Adipocyte (in vitro differentiated cells): ENCODE measurements at regions not wholly inside any gene's neighbourhood (a gene's known extent, or its start where the extent isn't known, plus 50 kb on each side); places are given as distances from the start of the nearest gene placed in this dataset.
A peak's percentile ranks its signal among the peaks of the same experiment; 100 is the strongest.

Experiments used
- DNase-seq: peaks from one replicate; pipeline ENCODE4 v3.0.0-alpha.2; 2015; ENCODE audit warnings: low read depth
- H3K27me3 ChIP-seq: replicated peaks from 2 replicates; pipeline ENCODE4 v1.7.0; 2013; ENCODE audit warnings: mild to moderate bottlenecking, low read length, moderate library complexity; ENCODE audit not compliant: control insufficient read depth, insufficient read depth
- H3K36me3 ChIP-seq: 2 replicates; pipeline ENCODE4 v1.7.0; 2013; ENCODE audit warnings: low read length, mild to moderate bottlenecking, moderate library complexity; ENCODE audit not compliant: control insufficient read depth, insufficient read depth, severe bottlenecking
- H3K4me1 ChIP-seq: 2 replicates; pipeline ENCODE4 v1.7.0; 2013; ENCODE audit warnings: mild to moderate bottlenecking, low read length, moderate library complexity; ENCODE audit not compliant: control insufficient read depth, insufficient read depth
- H3K4me3 ChIP-seq: 2 replicates; pipeline ENCODE4 v1.7.0; 2013; ENCODE audit warnings: mild to moderate bottlenecking, low read length, moderate library complexity
- H3K9ac ChIP-seq: 2 replicates; pipeline ENCODE4 v1.7.0; 2013; ENCODE audit warnings: mild to moderate bottlenecking, low read length, moderate library complexity
- H3K9me3 ChIP-seq: 2 replicates; pipeline ENCODE4 v1.7.0; 2013; ENCODE audit warnings: mild to moderate bottlenecking, low read length, moderate library complexity; ENCODE audit not compliant: control insufficient read depth

DNA sequence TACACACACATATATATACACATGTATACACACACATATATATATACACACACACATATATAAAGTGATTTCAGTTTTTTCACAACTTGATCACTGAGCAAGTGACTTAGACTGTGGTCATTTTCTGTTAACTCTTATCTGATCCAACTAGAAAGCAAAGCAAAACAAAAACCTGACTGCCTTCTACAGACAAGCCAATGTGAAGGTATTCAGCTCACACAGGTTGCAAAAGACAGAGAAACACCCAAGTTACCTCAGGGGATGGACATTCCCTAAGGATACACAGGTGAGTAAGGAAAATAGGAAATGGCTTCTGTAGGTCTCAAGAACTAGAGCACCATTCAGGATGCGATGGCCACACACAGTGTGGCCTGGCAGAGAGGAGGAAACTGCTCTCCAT is 58.4 kb upstream of the IER3 start:
- no peak overlapping the region for H3K4me3 ChIP-seq
- H3K36me3 ChIP-seq: no peaks in the 10 kb centered on the region
- H3K9ac ChIP-seq: no peak overlapping the region
- DNase-seq: no peak
- H3K27me3 ChIP-seq: no peaks in the 10 kb centered on the region
- H3K9me3 ChIP-seq: no peaks in the 10 kb centered on the region
- H3K4me1 ChIP-seq: peaks cover 5% of the 10 kb centered on the region

DNA sequence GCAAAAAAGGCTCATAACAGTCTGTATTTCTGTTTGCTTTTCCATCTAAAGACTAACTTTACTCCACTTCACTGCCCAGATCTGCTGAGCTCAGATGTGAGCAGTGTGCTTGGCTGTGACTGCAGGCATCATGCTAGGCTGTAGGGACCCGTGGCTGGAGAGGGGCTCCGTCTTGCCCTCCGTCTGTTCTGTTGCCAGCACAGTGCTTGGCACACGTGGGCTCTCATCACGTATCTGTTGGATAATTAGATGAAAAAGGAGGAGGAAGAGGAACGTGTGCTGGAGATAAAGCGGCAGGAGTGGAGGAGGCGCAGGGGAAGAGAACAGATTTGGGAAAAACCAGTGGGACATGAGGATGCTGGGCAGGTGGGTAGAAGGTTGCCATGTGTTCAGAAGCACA is 57.6 kb upstream of the IER3 start:
- Histone ChIP-seq H3K36me3 (no peaks in the 10 kb centered on the region), H3K27me3 (no peaks in the 10 kb centered on the region), H3K9ac (no peak overlapping the region), H3K9me3 (no peaks in the 10 kb centered on the region), H3K4me3 (no peak overlapping the region), H3K4me1 (peaks cover 5% of the 10 kb centered on the region)
- no peak for DNase-seq

DNA sequence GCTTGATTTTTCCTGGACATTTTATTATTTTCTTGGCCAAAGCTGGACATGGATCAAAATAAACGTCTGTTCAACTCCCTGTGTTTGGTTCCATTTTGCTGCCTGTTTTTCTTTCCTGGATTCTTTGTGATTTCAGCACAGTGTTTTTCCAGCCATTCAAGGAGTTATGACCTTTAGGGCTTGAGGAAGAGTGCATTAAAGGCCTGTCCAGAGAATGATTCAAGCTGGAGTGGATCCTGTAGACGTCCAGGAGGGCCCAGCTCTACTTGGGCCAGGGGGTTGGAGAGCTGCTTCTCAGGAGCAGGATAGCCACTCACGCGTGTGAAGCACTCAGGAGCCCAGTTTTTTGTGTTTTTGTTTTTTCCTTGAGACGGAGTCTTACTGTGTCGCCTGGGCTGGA is 56.5 kb upstream of the IER3 start:
- Histone ChIP-seq H3K27me3 (no peaks in the 10 kb centered on the region), H3K9me3 (no peaks in the 10 kb centered on the region), H3K4me3 (no peak overlapping the region), H3K4me1 (peaks cover 5% of the 10 kb centered on the region), H3K9ac (no peak overlapping the region), H3K36me3 (no peaks in the 10 kb centered on the region)
- peak; percentile 9 for DNase-seq

DNA sequence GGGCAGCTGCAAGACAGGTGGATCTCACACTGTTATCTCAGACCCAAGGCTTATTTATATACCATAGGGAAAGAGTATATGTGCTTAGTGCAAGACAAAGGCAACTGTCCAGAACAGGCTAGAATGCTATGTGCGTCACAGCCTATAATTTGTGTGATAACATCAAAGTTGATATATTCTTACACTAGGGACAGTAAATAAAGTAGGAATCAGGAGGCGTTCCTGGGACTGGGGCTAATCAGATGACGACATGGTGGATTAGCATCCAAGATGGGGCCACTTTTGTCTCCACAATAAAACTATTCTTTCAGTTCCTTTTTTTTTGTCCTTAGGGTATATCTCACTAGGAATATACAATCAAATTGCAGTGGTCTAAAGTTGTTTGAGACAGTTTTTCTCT is 54.9 kb upstream of the IER3 start:
- H3K4me1 ChIP-seq: peaks cover 5% of the 10 kb centered on the region
- no peaks in the 10 kb centered on the region for H3K36me3 ChIP-seq
- no peak overlapping the region for H3K9ac ChIP-seq
- no peak for DNase-seq
- H3K4me3 ChIP-seq: no peak overlapping the region
- H3K9me3 ChIP-seq: no peaks in the 10 kb centered on the region
- H3K27me3 ChIP-seq: no peaks in the 10 kb centered on the region

DNA sequence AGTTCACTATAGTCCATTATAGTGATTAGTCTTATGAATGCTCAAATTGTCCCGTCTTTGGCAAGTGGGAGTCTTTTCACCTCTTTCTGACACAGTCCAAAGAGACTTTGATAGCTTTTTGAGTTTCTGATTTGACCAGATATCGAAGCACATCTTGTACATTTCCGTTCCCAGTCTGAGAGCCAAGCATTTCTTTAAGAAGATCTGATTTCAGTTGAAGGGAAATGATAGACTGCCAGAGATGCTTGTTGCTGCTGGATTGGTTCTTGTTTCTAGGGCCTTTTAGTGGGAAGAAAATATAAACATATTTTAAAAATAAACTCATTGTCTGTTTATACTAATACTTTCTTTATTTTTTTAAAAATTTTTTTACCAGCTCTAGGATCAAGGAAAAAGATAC is 54.1 kb upstream of the IER3 start:
- H3K4me1 ChIP-seq: peaks cover 10% of the 10 kb centered on the region
- no peaks in the 10 kb centered on the region for H3K27me3 ChIP-seq
- no peak for DNase-seq

DNA sequence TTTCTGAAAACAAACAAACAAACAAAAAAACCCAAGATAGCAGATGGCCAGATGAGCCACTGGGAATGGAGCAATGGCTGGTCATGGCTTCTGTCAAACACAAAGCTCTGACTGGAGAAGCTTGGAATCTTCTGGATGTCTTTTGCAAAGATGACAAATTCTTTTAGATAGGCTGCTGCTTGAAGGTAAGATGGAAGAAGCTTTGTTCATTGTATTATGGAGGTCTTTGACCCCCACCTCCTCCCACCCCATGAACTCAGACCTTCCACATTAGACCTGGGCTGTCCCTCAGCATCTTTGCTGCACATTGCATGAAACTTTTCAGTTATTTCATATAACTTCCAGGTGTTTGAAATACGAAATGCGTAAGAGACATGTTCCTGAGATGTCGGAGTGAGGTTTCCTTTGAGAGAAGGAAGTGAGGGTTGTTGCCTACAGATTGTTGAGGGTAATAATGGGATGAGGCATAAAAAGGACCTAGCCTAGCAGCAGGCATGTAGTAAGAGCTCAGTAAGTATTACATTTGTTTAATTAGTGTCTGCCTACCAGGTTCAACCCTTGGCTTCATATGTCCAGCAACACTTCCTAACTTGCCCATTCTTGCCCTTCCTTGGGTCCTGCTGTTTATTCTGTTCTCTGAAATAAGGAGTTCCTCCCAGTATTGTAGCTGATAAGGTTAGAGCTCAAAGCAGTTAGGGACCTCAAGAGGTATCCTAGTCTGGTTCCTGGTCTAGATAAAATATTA is 51.4 kb upstream of the IER3 start:
- no peak overlapping the region for H3K4me3 ChIP-seq
- DNase-seq: no peak
- H3K27me3 ChIP-seq: no peaks in the 10 kb centered on the region
- H3K9me3 ChIP-seq: no peaks in the 10 kb centered on the region
- no peak overlapping the region for H3K9ac ChIP-seq
- no peaks in the 10 kb centered on the region for H3K36me3 ChIP-seq
- peaks cover 7% of the 10 kb centered on the region for H3K4me1 ChIP-seq

More for the DNA sequence above, 54.1 kb upstream of the IER3 start:
- H3K4me3 ChIP-seq: no peak overlapping the region
- H3K9me3 ChIP-seq: no peaks in the 10 kb centered on the region
- H3K36me3 ChIP-seq: no peaks in the 10 kb centered on the region
- H3K9ac ChIP-seq: no peak overlapping the region
